Stimulated activated naive CD8-positive, alpha-beta T cell treated with anti-CD3 and anti-CD28 coated beads, Interleukin-15, Interleukin-2, amounts not matched to agents 100 ng/mL and 50 ng/mL, for 24 hours (primary cell): ENCODE measurements at regions not wholly inside any gene's neighbourhood (a gene's known extent, or its start where the extent isn't known, plus 50 kb on each side); places are given as distances from the start of the nearest gene placed in this dataset.
"Not testable (repeated sequence)": the region's sequence is repeated elsewhere in the genome, so short reads cannot be mapped to it uniquely, and the experiment has no call there.

Source experiments
- H3K27ac Mint-ChIP-seq: one replicate; pipeline ENCODE4 v1.8.0; 2021; ENCODE audit warnings: mild to moderate bottlenecking, mixed read lengths
- H3K27me3 Mint-ChIP-seq: one replicate; pipeline ENCODE4 v1.8.0; 2021; ENCODE audit warnings: mixed read lengths
- H3K36me3 Mint-ChIP-seq: one replicate; pipeline ENCODE4 v1.8.0; 2021; ENCODE audit warnings: low read depth, mixed read lengths
- H3K4me1 Mint-ChIP-seq: one replicate; pipeline ENCODE4 v1.8.0; 2021; ENCODE audit warnings: low read depth, mixed read lengths
- H3K4me3 Mint-ChIP-seq: one replicate; pipeline ENCODE4 v1.8.0; 2021; ENCODE audit warnings: mild to moderate bottlenecking, mixed read lengths
- H3K9me3 Mint-ChIP-seq: one replicate; pipeline ENCODE4 v1.8.0; 2021; ENCODE audit warnings: mixed read lengths

- not testable (repeated sequence) for H3K36me3 Mint-ChIP-seq, H3K27me3 Mint-ChIP-seq, H3K4me1 Mint-ChIP-seq, H3K27ac Mint-ChIP-seq, H3K9me3 Mint-ChIP-seq, H3K4me3 Mint-ChIP-seq
Measured at GRCh38 chr4:151597691-151598090, 163.1 kb downstream of the GATB start.

GRCh38 chr4:151599863-151600262, 160.9 kb downstream of the GATB start:
- H3K9me3 Mint-ChIP-seq: no peaks in the 10 kb centered on the region
- H3K27me3 Mint-ChIP-seq: no peaks in the 10 kb centered on the region
- no peak overlapping the region for H3K27ac Mint-ChIP-seq
- no peak overlapping the region for H3K4me3 Mint-ChIP-seq
- H3K36me3 Mint-ChIP-seq: no peaks in the 10 kb centered on the region
- no peaks in the 10 kb centered on the region for H3K4me1 Mint-ChIP-seq

GRCh38 chr4:151600432-151600831, 160.4 kb downstream of the GATB start:
- Mint-ChIP-seq H3K36me3 (no peaks in the 10 kb centered on the region), H3K27me3 (no peaks in the 10 kb centered on the region), H3K27ac (no peak overlapping the region), H3K9me3 (no peaks in the 10 kb centered on the region), H3K4me3 (no peak overlapping the region), H3K4me1 (no peaks in the 10 kb centered on the region)

DNA sequence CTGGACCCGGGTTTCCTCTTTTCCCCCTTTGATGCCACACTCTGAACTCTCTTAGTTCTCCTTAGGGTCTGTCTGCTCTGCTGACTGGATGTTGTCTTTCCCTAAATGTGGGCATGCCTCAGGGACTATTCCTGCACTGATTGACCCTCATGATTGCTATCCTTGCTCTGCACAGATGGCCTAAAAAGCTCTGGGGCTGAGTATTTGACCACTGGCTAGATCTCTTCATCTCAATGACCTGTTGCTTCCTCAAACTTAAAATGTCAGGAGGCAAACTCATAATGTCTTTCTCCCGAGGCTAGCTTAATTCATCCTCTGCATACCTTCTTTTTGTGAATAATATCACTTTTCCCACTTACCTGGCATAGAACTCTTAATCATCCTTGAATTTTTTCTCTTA, 157.4 kb downstream of the GATB start:
- Mint-ChIP-seq H3K4me3 (no peak overlapping the region), H3K36me3 (no peaks in the 10 kb centered on the region), H3K27ac (no peak overlapping the region), H3K27me3 (no peaks in the 10 kb centered on the region), H3K9me3 (no peaks in the 10 kb centered on the region), H3K4me1 (no peaks in the 10 kb centered on the region)

DNA sequence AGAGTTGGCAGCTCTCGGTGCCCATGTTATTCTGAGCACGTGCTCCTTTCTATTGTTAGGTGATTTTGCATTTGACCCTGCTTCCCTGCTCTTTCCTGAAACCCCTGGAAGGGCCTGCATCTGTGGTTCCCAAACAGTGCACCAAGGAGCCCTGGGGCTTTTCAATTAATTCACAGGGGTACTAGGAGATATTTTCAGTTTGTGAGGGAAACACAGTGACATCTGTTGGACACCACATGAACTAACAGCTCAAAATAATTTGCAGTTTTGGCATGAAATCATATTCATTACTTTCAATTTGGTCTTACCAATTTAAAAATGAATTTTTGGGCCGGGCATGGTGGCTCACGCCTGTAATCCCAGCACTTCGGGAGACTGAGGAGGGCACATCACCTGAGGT, 156.6 kb downstream of the GATB start:
- Mint-ChIP-seq H3K27ac (no peak overlapping the region), H3K4me1 (no peaks in the 10 kb centered on the region), H3K36me3 (no peaks in the 10 kb centered on the region), H3K27me3 (no peaks in the 10 kb centered on the region), H3K4me3 (no peak overlapping the region), H3K9me3 (no peaks in the 10 kb centered on the region)

DNA sequence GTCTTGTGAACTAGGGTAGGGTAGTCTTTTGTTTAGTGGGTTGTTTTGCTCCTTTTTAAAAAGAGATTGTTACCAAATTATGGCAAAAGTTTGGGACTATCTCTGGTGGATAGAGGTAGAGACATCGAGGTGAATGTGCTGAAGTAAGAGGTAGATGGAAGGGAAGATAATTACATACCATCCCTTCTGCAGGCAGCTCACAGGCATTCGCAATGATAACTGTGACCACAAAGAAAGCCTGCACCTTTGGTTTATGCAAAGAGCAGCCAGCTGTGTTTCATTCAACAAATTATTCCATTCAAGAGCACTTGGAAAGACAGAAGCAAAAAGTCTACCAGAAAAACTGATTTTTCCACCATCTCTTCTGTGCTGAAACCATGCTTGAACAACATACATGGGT, 155.6 kb downstream of the GATB start:
- Mint-ChIP-seq H3K27me3 (no peaks in the 10 kb centered on the region), H3K27ac (no peak overlapping the region), H3K4me3 (no peak overlapping the region), H3K36me3 (no peaks in the 10 kb centered on the region), H3K4me1 (no peaks in the 10 kb centered on the region), H3K9me3 (no peaks in the 10 kb centered on the region)

- H3K4me1 Mint-ChIP-seq: no peaks in the 10 kb centered on the region
- no peak overlapping the region for H3K27ac Mint-ChIP-seq
- H3K36me3 Mint-ChIP-seq: no peaks in the 10 kb centered on the region
- H3K27me3 Mint-ChIP-seq: peaks cover 3% of the 10 kb centered on the region
- no peaks in the 10 kb centered on the region for H3K9me3 Mint-ChIP-seq
- H3K4me3 Mint-ChIP-seq: no peak overlapping the region
Measured at GRCh38 chr4:151606061-151606460, 154.7 kb downstream of the GATB start.

GRCh38 chr4:151610229-151610628, 150.6 kb downstream of the GATB start:
- Mint-ChIP-seq H3K4me1 (no peaks in the 10 kb centered on the region), H3K9me3 (no peaks in the 10 kb centered on the region), H3K27ac (no peak overlapping the region), H3K36me3 (no peaks in the 10 kb centered on the region), H3K4me3 (no peak overlapping the region), H3K27me3 (peaks cover 4% of the 10 kb centered on the region)

DNA sequence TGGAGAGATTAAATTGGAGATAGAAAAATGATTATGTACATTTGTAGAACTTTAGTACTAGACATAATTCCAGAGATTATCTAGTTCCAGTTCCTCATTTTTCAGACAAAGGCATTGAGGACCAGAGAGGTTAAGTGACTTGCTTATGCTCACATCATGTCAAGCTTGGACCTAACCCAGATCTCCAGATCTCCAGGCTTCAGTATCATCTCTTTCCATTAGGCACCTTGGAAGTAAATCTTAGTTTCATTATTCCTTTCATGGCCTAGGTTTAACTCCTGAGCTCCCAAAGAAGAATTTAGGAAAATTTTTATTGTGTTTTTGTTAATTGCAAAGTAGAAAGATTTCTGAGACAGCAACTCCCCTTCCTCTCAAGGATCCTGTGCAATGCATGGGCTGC, 148.8 kb downstream of the GATB start:
- Mint-ChIP-seq H3K36me3 (no peaks in the 10 kb centered on the region), H3K4me3 (no peak overlapping the region), H3K27me3 (peaks cover 4% of the 10 kb centered on the region), H3K27ac (no peak overlapping the region), H3K9me3 (no peaks in the 10 kb centered on the region), H3K4me1 (no peaks in the 10 kb centered on the region)

- H3K27me3 Mint-ChIP-seq: peaks cover 4% of the 10 kb centered on the region
- no peak overlapping the region for H3K4me3 Mint-ChIP-seq
- no peak overlapping the region for H3K27ac Mint-ChIP-seq
- H3K36me3 Mint-ChIP-seq: no peaks in the 10 kb centered on the region
- no peaks in the 10 kb centered on the region for H3K4me1 Mint-ChIP-seq
- no peaks in the 10 kb centered on the region for H3K9me3 Mint-ChIP-seq
Measured at GRCh38 chr4:151613290-151613689, 147.5 kb downstream of the GATB start.

- no peaks in the 10 kb centered on the region for H3K36me3 Mint-ChIP-seq
- H3K9me3 Mint-ChIP-seq: no peaks in the 10 kb centered on the region
- no peak overlapping the region for H3K27ac Mint-ChIP-seq
- H3K4me3 Mint-ChIP-seq: no peak overlapping the region
- peaks cover 4% of the 10 kb centered on the region for H3K27me3 Mint-ChIP-seq
- no peaks in the 10 kb centered on the region for H3K4me1 Mint-ChIP-seq
Measured at GRCh38 chr4:151614561-151614960, 146.2 kb downstream of the GATB start.

GRCh38 chr4:151618858-151619257, 141.9 kb downstream of the GATB start:
- H3K36me3 Mint-ChIP-seq: no peaks in the 10 kb centered on the region
- H3K4me3 Mint-ChIP-seq: no peak overlapping the region
- H3K27ac Mint-ChIP-seq: no peak overlapping the region
- no peaks in the 10 kb centered on the region for H3K9me3 Mint-ChIP-seq
- H3K4me1 Mint-ChIP-seq: no peaks in the 10 kb centered on the region
- H3K27me3 Mint-ChIP-seq: peaks cover 11% of the 10 kb centered on the region

DNA sequence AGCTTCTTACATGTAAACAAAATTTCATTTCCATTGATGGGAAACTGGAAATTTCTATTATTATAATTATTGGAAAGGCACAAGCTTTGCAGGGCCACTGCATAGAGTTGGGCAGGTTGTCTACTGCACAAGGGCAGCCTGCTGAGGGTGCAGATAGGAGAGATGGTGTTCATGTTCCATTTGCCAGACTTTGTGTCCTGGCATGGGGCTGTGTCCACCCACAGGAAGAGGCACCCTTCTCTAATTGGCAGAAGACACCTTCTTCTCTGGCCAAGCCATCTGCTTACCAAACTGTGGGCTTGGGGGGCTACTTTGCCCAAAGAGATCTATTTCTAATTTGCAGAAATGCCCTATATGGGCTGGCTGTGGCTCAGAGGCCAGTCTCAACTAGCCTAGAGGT, 140.7 kb downstream of the GATB start:
- Mint-ChIP-seq H3K4me3 (no peak overlapping the region), H3K27me3 (peaks cover 11% of the 10 kb centered on the region), H3K4me1 (no peaks in the 10 kb centered on the region)

More for the DNA sequence above, 140.7 kb downstream of the GATB start:
- Mint-ChIP-seq H3K27ac (no peak overlapping the region), H3K9me3 (no peaks in the 10 kb centered on the region), H3K36me3 (no peaks in the 10 kb centered on the region)
